Osteocyte (in vitro differentiated cells): ENCODE measurements at regions not wholly inside any gene's neighbourhood (a gene's known extent, or its start where the extent isn't known, plus 50 kb on each side); places are given as distances from the start of the nearest gene placed in this dataset.

Experiments
- DNase-seq: peaks from one replicate; pipeline ENCODE4 v3.0.0; 2021; ENCODE audit warnings: mixed read lengths; ENCODE audit not compliant: unreplicated experiment; ENCODE audit errors: extremely low spot score
- H3K27ac Mint-ChIP-seq: one replicate; pipeline ENCODE4 v1.8.0; 2021; ENCODE audit warnings: mild to moderate bottlenecking, mixed read lengths; ENCODE audit not compliant: unreplicated experiment
- H3K27me3 Mint-ChIP-seq: one replicate; pipeline ENCODE4 v1.8.0; 2021; ENCODE audit warnings: mixed read lengths; ENCODE audit not compliant: unreplicated experiment
- H3K36me3 Mint-ChIP-seq: one replicate; pipeline ENCODE4 v1.8.0; 2021; ENCODE audit warnings: mixed read lengths; ENCODE audit not compliant: unreplicated experiment
- H3K4me1 Mint-ChIP-seq: one replicate; pipeline ENCODE4 v1.8.0; 2021; ENCODE audit warnings: mixed read lengths; ENCODE audit not compliant: unreplicated experiment
- H3K4me3 Mint-ChIP-seq: one replicate; pipeline ENCODE4 v1.8.0; 2021; ENCODE audit warnings: mild to moderate bottlenecking, moderate library complexity, mixed read lengths; ENCODE audit not compliant: unreplicated experiment
- H3K9me3 Mint-ChIP-seq: one replicate; pipeline ENCODE4 v1.8.0; 2021; ENCODE audit warnings: mixed read lengths; ENCODE audit not compliant: unreplicated experiment
- CTCF ChIP-seq: fragments of 200-600 bp; sonication (generic); IDR thresholded peaks from 2 replicates; pipeline ENCODE4 v1.5.0; 2021; ENCODE audit warnings: antibody characterized with exemption, mild to moderate bottlenecking, moderate library complexity

- no peaks in the 10 kb centered on the region for H3K9me3 Mint-ChIP-seq
- no peak for TF ChIP-seq CTCF
- H3K27me3 Mint-ChIP-seq: no peaks in the 10 kb centered on the region
- no peak for DNase-seq
- H3K4me3 Mint-ChIP-seq: no peak overlapping the region
- no peaks in the 10 kb centered on the region for H3K36me3 Mint-ChIP-seq
- no peak overlapping the region for H3K27ac Mint-ChIP-seq
- no peaks in the 10 kb centered on the region for H3K4me1 Mint-ChIP-seq
Observed at GRCh38 chr2:81247648-81248047, 943.1 kb upstream of the LRRTM1 start.

- no peak for DNase-seq
- no peaks in the 10 kb centered on the region for H3K36me3 Mint-ChIP-seq
Observed at GRCh38 chr2:81242501-81242900, 937.9 kb upstream of the LRRTM1 start.

GRCh38 chr2:81238462-81238861 is 933.9 kb upstream of the LRRTM1 start:
- no peak for TF ChIP-seq CTCF
- H3K36me3 Mint-ChIP-seq: no peaks in the 10 kb centered on the region
- no peaks in the 10 kb centered on the region for H3K27me3 Mint-ChIP-seq
- no peak overlapping the region for H3K4me3 Mint-ChIP-seq
- H3K9me3 Mint-ChIP-seq: peaks cover 36% of the 10 kb centered on the region
- no peak for DNase-seq
- H3K4me1 Mint-ChIP-seq: no peaks in the 10 kb centered on the region
- no peak overlapping the region for H3K27ac Mint-ChIP-seq

More at GRCh38 chr2:81242501-81242900, 937.9 kb upstream of the LRRTM1 start:
- Mint-ChIP-seq H3K4me3 (no peak overlapping the region), H3K27me3 (no peaks in the 10 kb centered on the region), H3K27ac (no peak overlapping the region), H3K9me3 (peaks cover 15% of the 10 kb centered on the region), H3K4me1 (no peaks in the 10 kb centered on the region)
- TF ChIP-seq CTCF: no peak

GRCh38 chr2:81235601-81236000 is 931.0 kb upstream of the LRRTM1 start:
- Mint-ChIP-seq H3K4me1 (no peaks in the 10 kb centered on the region), H3K36me3 (no peaks in the 10 kb centered on the region), H3K27me3 (no peaks in the 10 kb centered on the region), H3K4me3 (no peak overlapping the region), H3K27ac (no peak overlapping the region), H3K9me3 (peaks cover 45% of the 10 kb centered on the region)
- no peak for DNase-seq
- TF ChIP-seq CTCF: no peak

- peaks cover 43% of the 10 kb centered on the region for H3K9me3 Mint-ChIP-seq
- no peaks in the 10 kb centered on the region for H3K36me3 Mint-ChIP-seq
- H3K27ac Mint-ChIP-seq: no peak overlapping the region
- no peaks in the 10 kb centered on the region for H3K4me1 Mint-ChIP-seq
- no peak for DNase-seq
- TF ChIP-seq CTCF: no peak
- no peak overlapping the region for H3K4me3 Mint-ChIP-seq
- H3K27me3 Mint-ChIP-seq: no peaks in the 10 kb centered on the region
Observed at GRCh38 chr2:81234711-81235110, 930.2 kb upstream of the LRRTM1 start.
